ENCODE measurements at regions not wholly inside any gene's neighbourhood (a gene's known extent, or its start where the extent isn't known, plus 50 kb on each side); places are given as distances from the start of the nearest gene placed in this dataset.

DNA sequence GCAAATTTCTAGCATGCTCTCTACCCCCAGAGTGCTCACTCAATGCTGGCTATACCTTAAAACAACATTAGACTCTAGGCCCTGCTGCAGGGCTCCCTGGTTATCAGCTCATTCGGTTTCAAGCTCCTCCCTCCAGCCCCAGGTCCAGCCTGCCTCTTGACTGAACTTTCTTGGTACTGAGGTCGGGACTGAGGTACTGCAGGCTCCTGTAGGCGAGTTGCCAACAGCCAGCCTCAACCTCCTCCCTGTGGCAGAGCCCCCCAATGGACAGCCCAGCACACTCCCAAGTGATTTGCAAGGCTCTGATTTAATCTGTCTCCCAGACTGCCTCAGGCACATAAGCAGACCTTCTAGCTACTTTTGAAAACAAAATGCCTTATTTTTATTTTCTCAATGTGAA, 73.6 kb upstream of the EIF3M start:
- TF ChIP-seq CTCF (IDR thresholded peaks at IDR 0.05) (no peak), POLR2A (IDR thresholded peaks at IDR 0.05) (no peak)

Measured in testis (tissue), 2 donors.